Fibroblast of villous mesenchyme (primary cell): ENCODE measurements at regions not wholly inside any gene's neighbourhood (a gene's known extent, or its start where the extent isn't known, plus 50 kb on each side); places are given as distances from the start of the nearest gene placed in this dataset.

ENCODE experiments used
- DNase-seq: peaks from one replicate; pipeline ENCODE4 v3.0.0-alpha.2; 2010; ENCODE audit warnings: low read depth
- H3K4me3 ChIP-seq: 2 replicates; pipeline ENCODE4 v1.5.1; 2011; ENCODE audit warnings: low read depth, mild to moderate bottlenecking, low read length
- TF ChIP-seq, protein P1 (sequence below): IDR thresholded peaks from 2 replicates; pipeline ENCODE4 v1.5.1; 2012; ENCODE audit warnings: low read depth, mild to moderate bottlenecking, low read length; ENCODE audit not compliant: insufficient read depth

DNA sequence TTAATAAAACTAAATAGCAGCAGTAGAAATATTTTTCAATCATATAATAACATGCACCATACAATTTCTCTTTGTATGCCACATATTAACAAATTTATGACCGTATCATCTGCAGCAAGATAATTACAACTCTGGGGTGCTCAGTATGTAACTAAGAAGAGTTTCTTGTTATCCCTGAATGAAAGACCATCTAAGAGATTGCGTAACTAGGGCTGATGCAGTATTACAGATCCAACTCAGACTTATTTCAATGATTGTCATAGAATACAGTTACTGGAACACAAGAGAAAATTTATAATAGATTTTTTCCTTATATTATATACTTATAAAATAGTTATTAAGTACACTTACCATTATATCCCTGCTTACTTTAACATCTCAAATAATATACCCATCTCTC lies 305.1 kb downstream of the SLITRK1 start:
- no peak overlapping the region for H3K4me3 ChIP-seq
- no peak for DNase-seq
- TF ChIP-seq, protein P1, sequence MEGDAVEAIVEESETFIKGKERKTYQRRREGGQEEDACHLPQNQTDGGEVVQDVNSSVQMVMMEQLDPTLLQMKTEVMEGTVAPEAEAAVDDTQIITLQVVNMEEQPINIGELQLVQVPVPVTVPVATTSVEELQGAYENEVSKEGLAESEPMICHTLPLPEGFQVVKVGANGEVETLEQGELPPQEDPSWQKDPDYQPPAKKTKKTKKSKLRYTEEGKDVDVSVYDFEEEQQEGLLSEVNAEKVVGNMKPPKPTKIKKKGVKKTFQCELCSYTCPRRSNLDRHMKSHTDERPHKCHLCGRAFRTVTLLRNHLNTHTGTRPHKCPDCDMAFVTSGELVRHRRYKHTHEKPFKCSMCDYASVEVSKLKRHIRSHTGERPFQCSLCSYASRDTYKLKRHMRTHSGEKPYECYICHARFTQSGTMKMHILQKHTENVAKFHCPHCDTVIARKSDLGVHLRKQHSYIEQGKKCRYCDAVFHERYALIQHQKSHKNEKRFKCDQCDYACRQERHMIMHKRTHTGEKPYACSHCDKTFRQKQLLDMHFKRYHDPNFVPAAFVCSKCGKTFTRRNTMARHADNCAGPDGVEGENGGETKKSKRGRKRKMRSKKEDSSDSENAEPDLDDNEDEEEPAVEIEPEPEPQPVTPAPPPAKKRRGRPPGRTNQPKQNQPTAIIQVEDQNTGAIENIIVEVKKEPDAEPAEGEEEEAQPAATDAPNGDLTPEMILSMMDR, result no peak

DNA sequence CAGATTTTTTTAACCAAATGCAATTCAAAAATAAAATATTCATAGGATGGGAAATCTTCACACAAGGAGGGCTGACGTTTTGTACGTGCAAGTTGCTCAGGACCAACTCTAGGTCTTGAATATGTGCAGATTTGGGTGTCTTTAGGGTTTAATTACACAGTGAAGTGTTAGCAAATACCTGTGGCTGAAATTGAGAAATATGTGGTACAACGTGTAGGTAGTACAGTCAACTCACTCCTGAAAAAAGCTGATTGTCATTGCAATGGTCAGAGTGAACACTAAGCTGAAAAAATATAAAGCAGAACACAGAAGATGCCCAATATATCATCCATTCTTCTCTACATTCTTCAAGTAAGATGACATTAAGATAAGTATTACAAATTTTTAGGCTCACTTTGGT lies 314.3 kb downstream of the SLITRK1 start:
- TF ChIP-seq, protein P1, result no peak
- DNase-seq, result no peak
- no peak overlapping the region for H3K4me3 ChIP-seq

DNA sequence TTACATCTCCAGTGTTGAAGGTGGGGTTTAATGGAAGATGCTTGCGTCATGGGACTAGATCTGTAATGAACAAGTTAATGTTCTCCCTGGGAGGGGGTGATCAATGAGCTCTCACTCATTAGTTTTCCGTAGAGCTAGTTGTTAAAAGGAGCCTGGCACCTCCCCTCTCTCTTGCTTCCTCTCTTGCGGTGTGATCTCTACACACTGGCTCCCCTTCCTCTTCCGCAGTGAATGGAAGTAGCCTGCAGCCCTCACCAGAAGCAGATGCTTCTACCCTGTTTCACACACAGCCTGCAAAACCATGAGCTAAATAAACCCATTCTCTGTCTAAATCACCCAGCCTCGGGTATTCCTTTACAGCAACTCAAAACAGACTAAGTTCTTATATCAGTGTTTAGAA lies 318.8 kb downstream of the SLITRK1 start:
- no peak for DNase-seq
- H3K4me3 ChIP-seq, result no peak overlapping the region
- TF ChIP-seq, protein P1, result no peak

DNA sequence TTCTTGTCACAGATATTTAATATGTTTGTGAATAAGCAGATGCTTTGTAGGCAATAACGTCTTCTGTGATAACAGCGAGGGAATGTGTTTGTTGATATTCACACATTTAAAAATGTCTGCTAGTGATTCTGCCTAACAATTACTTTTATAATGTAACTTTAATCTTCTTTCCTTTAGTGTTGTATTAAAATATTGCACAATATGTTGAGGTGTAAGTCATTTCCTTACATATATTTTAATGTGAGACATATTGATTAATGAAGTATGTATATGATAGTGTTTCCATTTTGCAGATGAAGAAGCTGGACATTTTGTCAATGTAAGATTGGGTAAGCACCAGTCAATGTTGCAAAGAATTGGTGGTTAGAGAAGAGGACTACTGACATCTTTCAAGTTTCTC lies 324.4 kb downstream of the SLITRK1 start:
- H3K4me3 ChIP-seq, result no peak overlapping the region
- TF ChIP-seq, protein P1, result no peak
- DNase-seq, result no peak

DNA sequence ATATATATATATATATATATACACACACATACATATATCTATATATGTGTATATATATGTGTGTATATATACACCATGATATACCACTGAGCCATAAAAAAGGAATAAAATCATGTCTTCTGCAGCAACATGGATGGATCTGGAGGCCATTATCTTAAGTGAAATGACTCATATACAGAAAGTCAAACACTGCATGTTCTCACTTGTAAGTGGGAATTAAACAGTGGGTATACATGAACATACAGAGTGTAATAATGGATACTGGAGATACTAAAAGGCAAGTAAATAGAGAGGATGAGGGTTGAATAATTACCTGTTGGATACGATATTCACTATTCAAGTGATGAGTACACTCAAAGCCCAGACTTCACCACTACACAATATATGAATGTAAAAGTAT lies 332.6 kb downstream of the SLITRK1 start:
- no peak for DNase-seq
- no peak overlapping the region for H3K4me3 ChIP-seq
- TF ChIP-seq, protein P1, result no peak

DNA sequence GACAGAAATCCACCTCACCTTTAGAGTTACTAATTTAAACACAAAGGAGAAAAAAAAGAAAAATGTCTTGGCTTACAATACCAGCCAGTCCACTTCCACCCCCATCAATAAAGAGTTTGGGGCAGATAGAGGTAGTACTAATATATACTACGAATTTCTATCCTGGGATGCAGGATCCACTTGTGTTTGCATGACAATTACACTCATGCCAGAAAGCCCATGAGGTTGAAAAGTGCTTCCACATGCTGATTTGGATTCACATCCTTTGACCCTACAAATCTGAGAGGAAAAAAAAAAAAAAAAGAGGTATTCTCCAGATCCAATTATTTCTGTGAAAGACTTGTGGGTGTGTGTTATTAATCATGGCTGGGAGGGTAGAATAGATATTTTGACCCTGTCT lies 335.2 kb downstream of the SLITRK1 start:
- no peak overlapping the region for H3K4me3 ChIP-seq
- DNase-seq, result no peak
- TF ChIP-seq, protein P1, result no peak

DNA sequence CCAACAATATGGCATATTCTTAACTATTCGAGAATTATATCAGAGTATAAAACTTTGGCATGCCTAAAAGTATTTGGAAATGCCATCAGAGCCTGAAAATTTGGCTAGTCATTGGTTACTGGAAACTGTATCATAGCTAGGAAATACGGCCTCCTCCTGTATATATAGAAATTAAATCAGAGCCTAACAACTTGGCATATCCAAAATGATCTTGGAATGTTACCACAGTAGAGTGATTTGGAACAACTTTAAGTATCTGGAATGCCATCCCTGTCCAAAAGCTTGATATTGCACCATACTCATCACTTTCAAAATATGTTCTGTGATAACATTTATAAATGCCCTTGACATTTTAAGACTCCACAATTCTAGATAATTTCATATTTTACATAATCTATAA lies 335.8 kb downstream of the SLITRK1 start:
- TF ChIP-seq, protein P1, result no peak
- DNase-seq, result no peak
- H3K4me3 ChIP-seq, result no peak overlapping the region
